PC-3 (cell line): ENCODE measurements at regions not wholly inside any gene's neighbourhood (a gene's known extent, or its start where the extent isn't known, plus 50 kb on each side); places are given as distances from the start of the nearest gene placed in this dataset.
"Not testable (repeated sequence)": the region's sequence is repeated elsewhere in the genome, so short reads cannot be mapped to it uniquely, and the experiment has no call there.

Experiments
- CTCF ChIP-seq: fragments of 300-600 bp; sonication (generic); conservative IDR thresholded peaks from 2 replicates; pipeline ENCODE4 v1.5.1; 2017; ENCODE audit warnings: antibody characterized with exemption, low read depth, mild to moderate bottlenecking, low read length
- EZH2 ChIP-seq: fragments of 300-600 bp; sonication (generic); IDR thresholded peaks from one replicate; pipeline ENCODE4 v1.6.1; 2017; ENCODE audit warnings: antibody characterized with exemption, mild to moderate bottlenecking, low read length; ENCODE audit not compliant: unreplicated experiment
- EZH2phosphoT487 ChIP-seq: fragments of 300-600 bp; sonication (generic); IDR thresholded peaks from 2 replicates; pipeline ENCODE4 v1.6.1; 2018; ENCODE audit warnings: mild to moderate bottlenecking, antibody characterized with exemption, low read length, borderline replicate concordance

- not testable (repeated sequence) for TF ChIP-seq EZH2, EZH2phosphoT487, CTCF
Observed at GRCh38 chr4:137868067-137868466, 335.8 kb upstream of the PCDH18 start.
